Ovary (tissue), 3 donors: ENCODE measurements at regions not wholly inside any gene's neighbourhood (a gene's known extent, or its start where the extent isn't known, plus 50 kb on each side); places are given as distances from the start of the nearest gene placed in this dataset.

Experiments
- POLR2A ChIP-seq: fragments of 450-650 bp; IDR thresholded peaks from one replicate; pipeline ENCODE4 v1.6.1; 2017; ENCODE audit warnings: antibody characterized with exemption, mild to moderate bottlenecking, moderate library complexity
- TF ChIP-seq, protein P1 (sequence below), 3 donors: fragments of 450-650 bp in 2 of 3; fragments of 200-600 bp in 1 of 3; IDR thresholded peaks; one replicate each; pipeline versions ENCODE4 v1.5.1 to v1.8.0; 2016 to 2022; ENCODE audit warnings: antibody characterized with exemption in 3 of 3, mild to moderate bottlenecking in 1 of 3
- donor health status: DM: no; HTN: no; CAD: no.

- TF ChIP-seq, protein P1, sequence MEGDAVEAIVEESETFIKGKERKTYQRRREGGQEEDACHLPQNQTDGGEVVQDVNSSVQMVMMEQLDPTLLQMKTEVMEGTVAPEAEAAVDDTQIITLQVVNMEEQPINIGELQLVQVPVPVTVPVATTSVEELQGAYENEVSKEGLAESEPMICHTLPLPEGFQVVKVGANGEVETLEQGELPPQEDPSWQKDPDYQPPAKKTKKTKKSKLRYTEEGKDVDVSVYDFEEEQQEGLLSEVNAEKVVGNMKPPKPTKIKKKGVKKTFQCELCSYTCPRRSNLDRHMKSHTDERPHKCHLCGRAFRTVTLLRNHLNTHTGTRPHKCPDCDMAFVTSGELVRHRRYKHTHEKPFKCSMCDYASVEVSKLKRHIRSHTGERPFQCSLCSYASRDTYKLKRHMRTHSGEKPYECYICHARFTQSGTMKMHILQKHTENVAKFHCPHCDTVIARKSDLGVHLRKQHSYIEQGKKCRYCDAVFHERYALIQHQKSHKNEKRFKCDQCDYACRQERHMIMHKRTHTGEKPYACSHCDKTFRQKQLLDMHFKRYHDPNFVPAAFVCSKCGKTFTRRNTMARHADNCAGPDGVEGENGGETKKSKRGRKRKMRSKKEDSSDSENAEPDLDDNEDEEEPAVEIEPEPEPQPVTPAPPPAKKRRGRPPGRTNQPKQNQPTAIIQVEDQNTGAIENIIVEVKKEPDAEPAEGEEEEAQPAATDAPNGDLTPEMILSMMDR (IDR thresholded peaks at IDR 0.05): no peak
- no peak for TF ChIP-seq POLR2A
Measured at GRCh38 chr9:82334286-82334685, 345.7 kb downstream of the SPATA31D1 start.
